ENCODE measurements at regions not wholly inside any gene's neighbourhood (a gene's known extent, or its start where the extent isn't known, plus 50 kb on each side); places are given as distances from the start of the nearest gene placed in this dataset.

- no peaks in the 10 kb centered on the region for H3F3A ChIP-seq (replicated peaks; ENCODE audit: low read depth)
- H3K36me3 Mint-ChIP-seq (ENCODE audit: low read depth) = no peaks in the 10 kb centered on the region
- no peaks in the 10 kb centered on the region for H3K27me3 ChIP-seq (ENCODE audit: insufficient read depth)
- H3K9me3 Mint-ChIP-seq = no peaks in the 10 kb centered on the region
- H3K27ac ChIP-seq (ENCODE audit: low read depth) = no peak overlapping the region
- H3K4me2 ChIP-seq = no peak overlapping the region
- ATAC-seq (no peak; the same call in 2 of the 3 replicates), DNase-seq (ENCODE audit: low spot score) (peak; percentile 7)
- H3K4me1 Mint-ChIP-seq = peaks cover 6% of the 10 kb centered on the region; the same call in 2 of the 3 replicates
- no peak for TF ChIP-seq JUNB (IDR thresholded peaks at IDR 0.05; ENCODE audit: unreplicated experiment)
- no peak for TF ChIP-seq STAT1 (IDR thresholded peaks at IDR 0.05; ENCODE audit: unreplicated experiment)
- TF ChIP-seq ZNF331 (CRISPR knock-in tag; IDR thresholded peaks at IDR 0.05; ENCODE audit: low read depth) = no peak
- no peak for TF ChIP-seq ZNF114 (CRISPR knock-in tag; IDR thresholded peaks at IDR 0.05)
- TF ChIP-seq EZH2phosphoT487 (IDR thresholded peaks at IDR 0.05; ENCODE audit: unreplicated experiment) = no peak
- no peak for TF ChIP-seq CREB1 (CRISPR knock-in tag; IDR thresholded peaks at IDR 0.05; ENCODE audit: low read depth)
- H3K4me3 Mint-ChIP-seq = no peak overlapping the region
- no peak overlapping the region for H2AFZ ChIP-seq
- no peaks in the 10 kb centered on the region for H3K9me2 ChIP-seq (ENCODE audit: insufficient read depth)
- no peaks in the 10 kb centered on the region for H3K79me2 ChIP-seq (replicated peaks; ENCODE audit: insufficient read depth)
- H3K36me3 ChIP-seq (ENCODE audit: insufficient read depth) = no peaks in the 10 kb centered on the region
- peaks cover 3% of the 10 kb centered on the region for H3K27me3 Mint-ChIP-seq (ENCODE audit: insufficient read depth, low read depth, poor library complexity)
- peaks cover 4% of the 10 kb centered on the region; the same call in 1 of the 2 replicates for H3K4me1 ChIP-seq (ENCODE audit: insufficient read depth)
- H3K4me3 ChIP-seq = no peak overlapping the region
- H4K20me1 ChIP-seq (replicated peaks; ENCODE audit: insufficient read depth) = no peaks in the 10 kb centered on the region
- no peak overlapping the region for H3K27ac Mint-ChIP-seq
Observed at GRCh38 chr13:104132849-104133248, 1066.6 kb upstream of the SLC10A2 start.

DNA sequence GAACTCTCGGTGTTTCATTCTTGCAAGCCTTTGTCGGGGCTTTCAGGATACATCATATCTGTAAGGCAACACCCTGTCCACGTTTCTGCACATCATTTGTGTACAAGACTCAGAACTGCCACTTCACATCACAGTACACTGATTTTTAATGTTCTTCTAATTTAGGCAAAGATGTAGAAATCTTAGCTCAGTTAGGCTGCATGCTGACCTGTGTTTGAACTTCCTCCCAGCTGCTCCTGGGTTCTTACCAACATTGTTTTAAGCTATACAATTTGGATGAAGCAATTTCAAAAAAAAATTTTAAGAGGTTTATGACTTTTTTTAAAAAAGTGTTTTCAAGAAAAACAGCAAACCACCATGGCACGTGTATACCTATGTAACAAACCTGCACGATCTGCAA lies 1047.9 kb upstream of the SLC10A2 start:
- no peak overlapping the region for H3K4me3 Mint-ChIP-seq
- H2AFZ ChIP-seq = no peak overlapping the region
- TF ChIP-seq EZH2 (IDR thresholded peaks at IDR 0.05; ENCODE audit: low read depth, unreplicated experiment) (no peak), EZH2phosphoT487 (IDR thresholded peaks at IDR 0.05; ENCODE audit: unreplicated experiment) (no peak), POLR2AphosphoS5 (IDR thresholded peaks at IDR 0.05; ENCODE audit: low read depth) (no peak), CREB1 (CRISPR knock-in tag; IDR thresholded peaks at IDR 0.05; ENCODE audit: low read depth) (no peak), ZNF114 (CRISPR knock-in tag; IDR thresholded peaks at IDR 0.05) (no peak), REST (IDR thresholded peaks at IDR 0.05; ENCODE audit: unreplicated experiment) (no peak), JUNB (IDR thresholded peaks at IDR 0.05; ENCODE audit: unreplicated experiment) (no peak), ZNF331 (CRISPR knock-in tag; IDR thresholded peaks at IDR 0.05; ENCODE audit: low read depth) (no peak)
- TF ChIP-seq, protein P1, sequence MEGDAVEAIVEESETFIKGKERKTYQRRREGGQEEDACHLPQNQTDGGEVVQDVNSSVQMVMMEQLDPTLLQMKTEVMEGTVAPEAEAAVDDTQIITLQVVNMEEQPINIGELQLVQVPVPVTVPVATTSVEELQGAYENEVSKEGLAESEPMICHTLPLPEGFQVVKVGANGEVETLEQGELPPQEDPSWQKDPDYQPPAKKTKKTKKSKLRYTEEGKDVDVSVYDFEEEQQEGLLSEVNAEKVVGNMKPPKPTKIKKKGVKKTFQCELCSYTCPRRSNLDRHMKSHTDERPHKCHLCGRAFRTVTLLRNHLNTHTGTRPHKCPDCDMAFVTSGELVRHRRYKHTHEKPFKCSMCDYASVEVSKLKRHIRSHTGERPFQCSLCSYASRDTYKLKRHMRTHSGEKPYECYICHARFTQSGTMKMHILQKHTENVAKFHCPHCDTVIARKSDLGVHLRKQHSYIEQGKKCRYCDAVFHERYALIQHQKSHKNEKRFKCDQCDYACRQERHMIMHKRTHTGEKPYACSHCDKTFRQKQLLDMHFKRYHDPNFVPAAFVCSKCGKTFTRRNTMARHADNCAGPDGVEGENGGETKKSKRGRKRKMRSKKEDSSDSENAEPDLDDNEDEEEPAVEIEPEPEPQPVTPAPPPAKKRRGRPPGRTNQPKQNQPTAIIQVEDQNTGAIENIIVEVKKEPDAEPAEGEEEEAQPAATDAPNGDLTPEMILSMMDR (conservative IDR thresholded peaks at IDR 0.05; ENCODE audit: low read depth in 2 of 2) = no peak
- TF ChIP-seq, protein P2, sequence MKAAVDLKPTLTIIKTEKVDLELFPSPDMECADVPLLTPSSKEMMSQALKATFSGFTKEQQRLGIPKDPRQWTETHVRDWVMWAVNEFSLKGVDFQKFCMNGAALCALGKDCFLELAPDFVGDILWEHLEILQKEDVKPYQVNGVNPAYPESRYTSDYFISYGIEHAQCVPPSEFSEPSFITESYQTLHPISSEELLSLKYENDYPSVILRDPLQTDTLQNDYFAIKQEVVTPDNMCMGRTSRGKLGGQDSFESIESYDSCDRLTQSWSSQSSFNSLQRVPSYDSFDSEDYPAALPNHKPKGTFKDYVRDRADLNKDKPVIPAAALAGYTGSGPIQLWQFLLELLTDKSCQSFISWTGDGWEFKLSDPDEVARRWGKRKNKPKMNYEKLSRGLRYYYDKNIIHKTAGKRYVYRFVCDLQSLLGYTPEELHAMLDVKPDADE (IDR thresholded peaks at IDR 0.05) = no peak

More for the DNA sequence above, 1047.9 kb upstream of the SLC10A2 start:
- DNase-seq (ENCODE audit: low spot score) = no peak
- Histone ChIP-seq H3K4me2 (no peak overlapping the region), H3K4me1 (ENCODE audit: insufficient read depth) (no peaks in the 10 kb centered on the region), H3K27ac (ENCODE audit: low read depth) (no peak overlapping the region), H3K36me3 (ENCODE audit: insufficient read depth) (no peaks in the 10 kb centered on the region), H3K27me3 (ENCODE audit: insufficient read depth) (no peaks in the 10 kb centered on the region), H4K20me1 (replicated peaks; ENCODE audit: insufficient read depth) (no peaks in the 10 kb centered on the region), H3K79me2 (replicated peaks; ENCODE audit: insufficient read depth) (no peaks in the 10 kb centered on the region), H3K4me3 (no peak overlapping the region), H3K9me2 (ENCODE audit: insufficient read depth) (0 out of 2 replicates have a peak, but pooled peaks cover 7% of the 10 kb centered on the region), H3F3A (replicated peaks; ENCODE audit: low read depth) (no peaks in the 10 kb centered on the region)
- Mint-ChIP-seq H3K36me3 (ENCODE audit: low read depth) (peaks cover 14% of the 10 kb centered on the region), H3K27ac (no peak overlapping the region), H3K4me1 (no peaks in the 10 kb centered on the region), H3K27me3 (ENCODE audit: insufficient read depth, low read depth, poor library complexity) (no peaks in the 10 kb centered on the region), H3K9me3 (peaks cover 14% of the 10 kb centered on the region)
- no peak for ATAC-seq

Measured in GM23338 (cell line).